T1000 (cell line): ENCODE measurements at regions not wholly inside any gene's neighbourhood (a gene's known extent, or its start where the extent isn't known, plus 50 kb on each side); places are given as distances from the start of the nearest gene placed in this dataset.

Experiments used
- DNase-seq: peaks from one replicate; lab custom pipeline; 2025; ENCODE audit warnings: mixed read lengths; lab: John Stamatoyannopoulos, UW

GRCh38 chr3:72203613-72204349, 418.8 kb upstream of the PROK2 start:
- DNase-seq: no peak

DNA sequence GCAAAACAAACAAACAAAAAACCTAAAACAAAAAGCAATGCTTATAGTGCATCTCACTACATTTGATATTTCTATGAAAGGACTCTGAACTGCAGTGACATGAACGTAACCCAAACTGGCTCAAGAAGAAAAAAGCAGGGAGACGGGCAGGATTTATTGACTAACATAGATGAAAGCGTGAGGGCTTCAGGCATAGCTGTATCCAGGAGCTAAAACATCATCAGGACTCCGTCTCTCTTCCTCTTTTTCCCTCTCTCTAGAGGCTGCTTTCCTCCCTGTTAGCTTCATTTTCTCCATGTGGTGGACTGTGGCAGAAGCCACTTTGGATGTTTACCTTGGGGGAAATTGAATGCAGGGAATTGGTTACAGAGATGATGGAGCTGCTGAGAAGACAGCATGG, 418.2 kb upstream of the PROK2 start:
- DNase-seq: no peak

DNA sequence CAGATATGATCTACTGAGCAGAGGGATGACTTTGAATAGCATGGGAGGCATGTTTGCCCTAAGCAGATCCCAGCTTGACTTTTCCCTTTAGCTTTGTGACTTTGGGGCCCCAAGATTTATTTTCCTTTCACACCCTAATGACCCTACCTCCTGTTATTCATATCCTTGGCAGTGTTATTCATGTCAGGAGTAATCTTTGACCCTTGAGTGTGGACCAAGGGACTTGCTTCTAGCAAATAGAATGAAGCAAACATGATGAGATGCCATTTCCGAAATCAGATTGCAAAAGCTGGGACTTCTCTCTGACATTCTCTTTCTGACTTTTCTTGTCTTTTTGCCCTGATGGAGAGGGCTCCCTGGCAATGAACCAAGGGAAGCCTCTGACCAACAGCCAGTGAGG, 415.4 kb upstream of the PROK2 start:
- DNase-seq: no peak

- no peak for DNase-seq
Observed at GRCh38 chr3:72199530-72199929, 414.6 kb upstream of the PROK2 start.

- DNase-seq: no peak
Observed at GRCh38 chr3:72196377-72196929, 411.5 kb upstream of the PROK2 start.

- DNase-seq: no peak
Observed at GRCh38 chr3:72195895-72196294, 410.9 kb upstream of the PROK2 start.

DNA sequence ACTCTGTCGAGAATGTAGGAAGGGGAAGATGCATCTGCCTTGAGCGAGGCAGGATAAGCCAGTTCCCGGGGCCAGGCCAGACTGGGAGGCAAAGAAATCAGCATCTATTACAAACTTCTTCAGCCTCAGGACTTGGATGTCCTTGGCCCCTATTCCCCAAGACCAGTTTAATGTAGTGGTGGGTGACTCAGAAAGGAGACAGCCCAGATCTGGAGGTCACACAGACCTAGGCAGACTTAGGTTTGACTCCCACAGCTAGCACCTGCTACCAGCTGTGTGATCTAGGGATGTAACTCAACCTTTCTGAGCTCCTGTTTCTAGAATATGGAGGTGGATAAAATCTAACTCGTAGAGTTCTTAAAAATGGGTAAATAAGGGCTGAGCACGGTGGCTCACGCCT, 409.5 kb upstream of the PROK2 start:
- no peak for DNase-seq

DNA sequence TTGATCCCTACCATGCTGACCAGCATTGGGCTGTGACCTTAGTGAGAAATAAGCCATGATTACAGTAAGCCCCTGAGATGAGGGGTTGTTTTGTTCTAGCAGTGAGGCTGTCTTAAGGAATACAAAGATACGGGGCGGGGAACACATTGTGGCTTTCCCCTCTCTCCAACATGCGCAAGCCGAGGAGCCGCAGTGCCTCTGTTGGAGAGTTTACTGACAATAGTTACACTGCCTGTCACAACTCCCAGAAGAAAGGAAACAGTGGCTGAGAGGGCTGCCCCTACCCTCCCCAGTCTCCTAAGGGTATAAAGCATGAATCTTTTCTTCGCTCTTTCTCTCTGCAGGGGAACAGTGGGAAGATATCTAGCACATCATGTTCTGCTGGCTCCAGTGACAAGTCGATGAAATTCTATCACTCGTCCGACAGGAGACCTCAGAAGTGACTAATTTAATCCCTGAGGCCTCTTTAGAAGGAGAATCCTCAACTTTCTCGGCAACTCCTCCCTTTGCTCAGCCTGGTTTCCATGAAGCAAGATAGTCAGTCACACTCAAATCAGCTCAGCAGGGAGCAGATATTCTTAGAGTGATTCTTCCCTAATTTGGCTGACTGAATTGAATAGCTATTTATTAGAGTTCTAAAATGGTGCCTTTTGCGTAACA, 409.0 kb upstream of the PROK2 start:
- peak; percentile 51 for DNase-seq

DNA sequence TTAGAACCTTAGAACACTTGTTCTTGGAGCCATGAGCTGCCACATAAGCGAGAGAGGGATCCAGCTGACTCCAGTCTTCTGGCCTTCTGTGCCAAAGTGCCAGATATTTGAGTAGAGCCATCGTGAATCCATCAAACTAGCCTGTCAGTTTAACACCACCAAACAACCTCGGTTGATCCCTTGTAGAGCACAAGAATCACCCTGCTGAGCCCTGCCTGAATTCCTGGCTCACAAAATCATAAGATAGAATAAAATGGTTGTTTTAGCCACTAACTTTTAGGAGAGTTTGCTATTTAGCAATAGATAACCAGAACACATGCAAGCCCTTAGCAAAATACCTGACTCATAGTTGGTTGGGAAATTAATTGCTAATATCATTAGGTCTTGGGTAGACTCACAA, 407.6 kb upstream of the PROK2 start:
- DNase-seq: no peak

GRCh38 chr3:72191209-72191960, 406.4 kb upstream of the PROK2 start:
- no peak for DNase-seq

- no peak for DNase-seq
Observed at GRCh38 chr3:72190050-72190449, 405.1 kb upstream of the PROK2 start.

- DNase-seq: no peak
Observed at GRCh38 chr3:72189339-72189738, 404.4 kb upstream of the PROK2 start.

- DNase-seq: no peak
Observed at GRCh38 chr3:72188536-72188935, 403.6 kb upstream of the PROK2 start.

DNA sequence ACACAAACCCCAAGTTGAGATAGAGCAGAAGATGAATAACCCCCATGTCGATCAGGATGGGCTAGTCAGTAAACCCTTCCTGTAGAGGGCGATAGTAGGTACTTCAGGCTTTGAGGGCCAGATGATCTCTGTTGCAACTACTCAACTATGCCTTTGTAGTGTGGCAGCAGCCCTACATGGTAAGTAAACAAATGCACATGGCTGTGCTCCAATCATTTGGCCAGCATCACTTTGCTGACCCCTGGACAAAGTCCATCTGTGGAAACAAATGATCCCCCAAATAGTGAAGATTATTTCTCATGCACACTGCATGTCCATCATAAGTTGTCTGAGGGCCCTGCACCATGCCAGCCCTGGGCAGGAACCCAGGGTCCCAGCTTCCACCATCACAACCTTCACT, 402.2 kb upstream of the PROK2 start:
- DNase-seq: no peak

DNA sequence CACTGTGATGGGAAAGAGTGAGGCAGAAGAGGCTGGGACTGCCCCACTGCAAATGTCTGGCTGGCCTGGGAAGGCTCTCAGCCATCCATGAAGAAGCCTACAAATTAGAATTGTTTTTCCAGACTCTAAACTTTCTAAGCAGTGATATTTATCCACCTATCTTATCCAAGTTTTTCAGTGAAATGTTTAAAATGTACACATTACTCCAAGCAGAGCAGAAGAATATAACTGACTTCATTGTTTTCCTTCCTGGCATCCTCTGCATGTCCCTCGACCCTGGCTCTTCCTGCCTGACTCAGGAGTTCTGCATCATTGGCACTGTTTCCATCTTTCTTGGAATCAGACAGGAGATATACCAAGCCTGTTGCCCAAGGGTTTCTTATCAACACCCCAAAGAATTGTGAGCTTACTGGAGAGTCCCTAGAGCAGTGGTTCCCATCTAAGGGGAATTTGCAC, 401.5 kb upstream of the PROK2 start:
- DNase-seq: no peak

DNA sequence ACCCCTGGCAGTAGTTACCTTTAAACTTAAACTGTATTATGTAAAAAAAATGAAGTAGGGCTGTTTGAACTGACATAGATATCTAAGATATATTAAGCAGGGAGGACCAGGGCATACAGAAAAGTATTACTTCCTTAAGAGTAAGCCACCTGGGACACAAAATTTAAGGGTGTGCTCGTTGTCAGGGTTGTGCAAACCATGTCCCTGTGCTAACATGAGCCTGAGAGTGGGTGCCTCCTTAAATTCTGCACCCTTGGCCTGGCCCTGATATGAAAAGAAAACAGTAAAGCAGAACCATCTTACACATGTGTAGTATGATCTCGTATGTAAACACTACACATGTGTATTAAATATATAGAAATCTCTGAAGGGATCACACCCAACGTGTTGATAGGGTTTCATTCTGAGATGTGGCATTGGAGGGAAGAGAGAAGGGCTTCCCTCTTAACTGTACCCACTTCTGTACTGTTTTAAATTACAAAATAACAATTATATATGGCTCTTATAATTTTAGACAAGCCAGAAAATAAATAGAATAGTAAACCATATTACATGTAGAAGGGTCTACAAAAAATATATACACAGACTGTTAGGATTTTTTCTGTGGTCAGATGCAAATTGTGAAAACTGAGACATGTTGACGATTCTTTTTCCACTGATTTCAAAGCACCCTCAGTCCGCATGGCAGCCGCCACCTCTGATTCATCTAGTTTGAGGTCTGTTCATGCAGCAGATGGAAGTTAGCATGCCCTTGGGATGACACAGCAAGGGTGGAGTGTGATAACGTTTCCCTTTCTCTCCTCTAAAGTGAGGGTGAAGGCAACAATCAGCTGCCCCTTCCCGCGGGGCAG, 400.8 kb upstream of the PROK2 start:
- peak; percentile 55 for DNase-seq

GRCh38 chr3:72183489-72183888, 398.5 kb upstream of the PROK2 start:
- DNase-seq: no peak

DNA sequence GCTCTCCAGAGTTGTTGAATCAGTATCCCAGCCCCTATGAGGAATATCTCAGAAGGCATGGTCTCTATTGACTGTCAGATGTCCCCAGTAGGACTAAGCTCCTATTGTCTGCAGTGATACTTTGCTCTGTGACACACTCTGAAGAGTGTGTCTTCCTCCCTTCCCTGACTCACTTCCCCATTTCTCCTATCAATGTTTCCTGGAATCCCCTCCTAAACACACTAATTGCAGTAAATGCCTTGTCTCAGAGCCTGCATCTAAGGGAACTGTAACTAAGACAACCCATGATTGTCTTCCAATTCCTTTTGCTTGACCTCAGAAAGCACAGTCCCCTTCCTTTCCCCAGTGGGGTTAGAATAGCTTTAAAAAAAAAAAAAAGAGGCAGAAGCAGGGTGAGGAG, 397.3 kb upstream of the PROK2 start:
- no peak for DNase-seq

DNA sequence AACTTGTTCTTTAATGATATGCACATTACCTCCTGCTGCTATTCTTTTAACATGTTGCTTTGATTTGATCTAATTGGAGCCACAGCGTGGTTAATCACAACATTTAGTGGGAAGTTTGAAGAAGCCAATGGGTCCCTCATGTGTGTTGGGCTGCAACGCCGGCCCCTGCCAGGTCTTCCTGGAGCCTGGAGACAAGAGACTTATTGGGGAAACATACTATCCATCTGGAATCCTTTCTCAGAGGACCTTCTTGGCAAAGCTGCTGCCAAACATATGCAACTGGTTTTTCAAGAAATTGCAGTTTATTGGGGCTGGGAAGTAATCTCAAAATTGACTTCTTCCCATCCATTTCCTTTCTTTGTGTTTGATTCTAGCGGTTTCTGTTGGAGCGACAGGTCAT, 396.3 kb upstream of the PROK2 start:
- DNase-seq: no peak

DNA sequence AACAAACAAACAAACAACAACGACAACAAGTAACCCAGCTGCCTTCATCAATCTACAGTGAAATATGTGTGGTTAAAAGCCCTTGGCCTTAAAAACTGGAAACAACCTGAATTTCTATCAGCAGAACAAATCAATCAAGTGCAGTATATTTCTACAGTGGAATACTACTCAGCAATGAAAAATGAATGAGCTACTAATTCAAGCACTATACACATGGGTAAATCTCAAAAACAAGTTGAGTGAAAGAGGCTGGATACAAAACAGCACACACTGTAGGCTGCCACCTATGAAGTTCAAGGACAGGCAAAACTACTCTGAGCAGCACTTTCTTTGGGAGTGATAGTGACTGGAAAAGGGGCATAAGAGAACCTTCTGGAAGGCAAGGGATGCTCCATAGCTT, 395.5 kb upstream of the PROK2 start:
- no peak for DNase-seq

GRCh38 chr3:72179107-72179464, 394.1 kb upstream of the PROK2 start:
- DNase-seq: no peak
